ENCODE measurements at regions not wholly inside any gene's neighbourhood (a gene's known extent, or its start where the extent isn't known, plus 50 kb on each side); places are given as distances from the start of the nearest gene placed in this dataset.

- TF ChIP-seq, protein P1, sequence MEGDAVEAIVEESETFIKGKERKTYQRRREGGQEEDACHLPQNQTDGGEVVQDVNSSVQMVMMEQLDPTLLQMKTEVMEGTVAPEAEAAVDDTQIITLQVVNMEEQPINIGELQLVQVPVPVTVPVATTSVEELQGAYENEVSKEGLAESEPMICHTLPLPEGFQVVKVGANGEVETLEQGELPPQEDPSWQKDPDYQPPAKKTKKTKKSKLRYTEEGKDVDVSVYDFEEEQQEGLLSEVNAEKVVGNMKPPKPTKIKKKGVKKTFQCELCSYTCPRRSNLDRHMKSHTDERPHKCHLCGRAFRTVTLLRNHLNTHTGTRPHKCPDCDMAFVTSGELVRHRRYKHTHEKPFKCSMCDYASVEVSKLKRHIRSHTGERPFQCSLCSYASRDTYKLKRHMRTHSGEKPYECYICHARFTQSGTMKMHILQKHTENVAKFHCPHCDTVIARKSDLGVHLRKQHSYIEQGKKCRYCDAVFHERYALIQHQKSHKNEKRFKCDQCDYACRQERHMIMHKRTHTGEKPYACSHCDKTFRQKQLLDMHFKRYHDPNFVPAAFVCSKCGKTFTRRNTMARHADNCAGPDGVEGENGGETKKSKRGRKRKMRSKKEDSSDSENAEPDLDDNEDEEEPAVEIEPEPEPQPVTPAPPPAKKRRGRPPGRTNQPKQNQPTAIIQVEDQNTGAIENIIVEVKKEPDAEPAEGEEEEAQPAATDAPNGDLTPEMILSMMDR (conservative IDR thresholded peaks at IDR 0.05 in 1 of 2, IDR thresholded peaks at IDR 0.05 in 1 of 2; ENCODE audit: extremely low read depth in 1 of 2, insufficient read depth in 1 of 2, low read depth in 1 of 2, low read length in 2 of 2): no peak
- no peak for TF ChIP-seq EZH2 (IDR thresholded peaks at IDR 0.05; ENCODE audit: borderline replicate concordance, low read length)
Measured at GRCh38 chr6:26170181-26170580, 83.0 kb downstream of the HFE start.
